HG03378 (cell line): ENCODE measurements at regions not wholly inside any gene's neighbourhood (a gene's known extent, or its start where the extent isn't known, plus 50 kb on each side); places are given as distances from the start of the nearest gene placed in this dataset.

Experiments
- ATAC-seq: cut with Tn5 transposase; IDR thresholded peaks from one replicate; pipeline ENCODE4 v1.9.1; 2021; ENCODE audit warnings: mild to moderate bottlenecking, moderate library complexity; ENCODE audit not compliant: unreplicated experiment

DNA sequence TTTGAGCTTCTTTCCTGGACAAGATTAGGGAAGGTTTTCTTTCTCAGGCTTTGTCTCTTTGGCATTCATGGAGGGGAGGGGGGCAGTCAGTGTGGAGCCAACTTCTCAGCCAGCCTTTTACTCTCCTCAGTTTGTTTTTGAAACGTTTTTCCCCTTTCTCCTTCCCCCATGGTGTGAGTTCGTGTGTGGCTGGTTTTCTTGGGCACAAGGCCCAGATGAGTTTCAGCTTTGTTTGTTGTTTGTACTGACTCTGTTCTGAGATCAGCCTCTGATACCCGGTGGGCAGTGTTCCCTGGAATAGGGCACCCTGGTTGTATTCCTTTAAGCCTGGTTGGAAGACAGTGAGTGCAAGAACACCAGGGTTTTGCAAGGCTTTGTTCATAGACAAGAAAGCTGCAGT, 168.2 kb upstream of the RARB start:
- no peak for ATAC-seq

DNA sequence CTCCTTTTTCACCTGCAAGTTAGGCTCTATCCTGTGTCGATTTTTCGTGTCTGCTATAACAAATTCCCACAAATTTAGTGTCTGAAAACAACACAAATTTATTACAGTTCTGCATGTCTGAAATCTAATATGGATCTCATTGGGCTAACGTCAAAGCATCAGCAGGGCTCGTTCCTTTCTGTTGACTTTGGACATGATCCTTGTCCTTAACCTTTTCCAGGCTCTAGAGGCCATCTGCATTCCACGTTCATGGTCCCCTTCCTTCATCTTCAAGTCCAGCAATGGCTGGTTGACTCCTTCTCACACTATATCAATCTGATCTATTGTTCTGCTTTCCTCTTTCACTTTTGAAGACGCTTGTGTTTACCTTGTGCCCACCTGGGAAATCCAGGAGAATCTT, 165.7 kb upstream of the RARB start:
- ATAC-seq = no peak

DNA sequence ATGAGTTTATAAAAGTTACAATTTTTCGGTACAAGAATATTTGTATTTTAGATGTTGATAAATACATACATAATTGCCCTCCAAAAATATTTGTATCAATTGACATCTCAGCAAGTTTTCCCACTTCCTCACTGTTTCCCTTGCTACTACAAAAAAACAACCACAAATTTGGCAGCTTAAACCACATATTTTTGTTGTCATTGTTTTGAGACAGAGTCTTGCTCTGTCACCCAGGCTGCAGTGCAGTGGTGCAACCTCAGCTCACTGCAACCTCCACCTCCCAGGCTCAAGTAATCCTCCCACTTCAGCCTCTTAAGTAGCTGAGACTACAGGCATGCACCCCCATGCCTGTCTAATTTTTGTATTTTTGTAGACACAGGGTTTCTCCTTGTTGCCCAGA, 162.8 kb upstream of the RARB start:
- no peak for ATAC-seq

DNA sequence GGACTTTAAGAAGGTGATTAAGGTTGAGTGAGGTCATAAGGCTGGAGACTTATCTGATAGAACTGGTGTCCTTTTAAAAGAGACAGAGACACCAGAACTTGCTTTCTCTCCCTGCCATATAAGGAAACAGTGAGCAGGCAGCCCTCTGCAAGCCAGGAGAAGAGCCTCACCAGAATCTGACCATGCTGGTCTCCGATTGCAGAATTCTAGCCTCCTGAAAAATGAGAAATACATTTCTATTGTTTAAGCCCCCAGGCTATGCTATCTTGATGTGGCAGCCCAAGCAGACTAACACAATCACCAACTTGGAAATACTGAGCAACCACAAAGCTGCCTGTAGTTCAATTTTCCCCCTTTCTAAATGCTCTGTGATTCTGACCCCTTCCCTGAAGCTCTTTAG, 161.4 kb upstream of the RARB start:
- ATAC-seq = no peak

DNA sequence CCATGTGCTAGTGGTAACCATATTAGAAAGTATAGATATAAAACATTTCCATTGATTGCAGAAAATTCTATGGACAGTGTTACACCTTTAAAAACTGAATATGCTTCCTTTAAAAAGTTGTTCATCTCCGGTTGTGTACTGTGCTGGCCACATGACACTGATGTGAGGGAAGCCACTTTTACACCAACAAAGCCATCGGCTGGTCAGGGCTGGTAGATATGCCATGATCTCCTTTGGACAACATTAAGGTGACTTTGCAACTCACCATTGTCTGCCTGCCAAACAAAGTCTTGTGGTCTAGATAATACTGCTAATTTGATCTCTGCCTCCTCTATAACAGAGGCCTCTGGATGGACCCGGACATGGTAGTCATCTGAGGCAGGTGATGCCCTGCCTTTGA, 156.0 kb upstream of the RARB start:
- ATAC-seq = no peak

DNA sequence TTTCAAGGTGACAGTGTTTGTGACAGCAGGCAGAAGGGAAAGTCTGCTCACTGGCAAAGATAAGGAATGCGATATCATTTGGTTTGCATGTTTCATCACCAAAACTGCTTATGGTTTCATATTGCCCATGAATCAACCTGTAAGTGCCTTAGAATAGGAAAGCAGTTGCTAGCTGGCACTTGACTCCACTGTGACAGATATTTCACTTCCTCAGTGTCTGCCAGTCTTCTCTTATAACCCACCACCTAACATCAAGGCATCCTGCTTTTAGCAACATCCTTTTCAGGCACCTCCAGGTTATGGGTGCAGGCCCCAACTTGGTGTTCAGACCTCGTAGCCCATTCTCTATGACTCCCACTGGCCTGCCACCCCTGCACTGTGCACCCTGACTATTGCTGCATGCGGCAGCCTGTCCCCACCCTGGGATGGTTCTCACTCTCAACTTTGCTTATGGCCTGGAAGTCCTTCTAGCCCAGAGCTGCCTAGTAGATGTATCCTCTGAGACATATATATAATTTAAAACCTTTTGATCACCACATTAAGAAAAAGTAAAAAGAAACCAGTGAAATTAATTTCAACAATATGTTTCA, 154.4 kb upstream of the RARB start:
- no peak for ATAC-seq

DNA sequence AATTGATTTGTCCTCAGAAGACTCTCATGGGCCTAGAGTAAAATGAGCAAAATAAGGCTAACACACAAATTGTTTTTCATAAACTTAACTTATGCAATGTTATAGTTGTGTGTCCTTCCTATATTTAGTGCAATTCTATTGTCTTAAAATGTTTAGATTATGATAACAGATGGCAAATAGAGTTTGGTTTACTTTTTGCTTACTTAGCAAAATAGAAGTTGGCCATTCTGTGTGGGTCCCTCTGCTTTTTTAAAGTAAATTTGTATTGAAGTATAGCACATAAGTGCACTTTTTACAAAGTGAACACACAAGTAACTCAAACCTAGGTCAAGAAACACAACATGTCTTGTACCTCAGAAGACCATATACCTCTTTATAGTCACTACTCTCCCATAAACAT, 150.6 kb upstream of the RARB start:
- ATAC-seq = no peak

DNA sequence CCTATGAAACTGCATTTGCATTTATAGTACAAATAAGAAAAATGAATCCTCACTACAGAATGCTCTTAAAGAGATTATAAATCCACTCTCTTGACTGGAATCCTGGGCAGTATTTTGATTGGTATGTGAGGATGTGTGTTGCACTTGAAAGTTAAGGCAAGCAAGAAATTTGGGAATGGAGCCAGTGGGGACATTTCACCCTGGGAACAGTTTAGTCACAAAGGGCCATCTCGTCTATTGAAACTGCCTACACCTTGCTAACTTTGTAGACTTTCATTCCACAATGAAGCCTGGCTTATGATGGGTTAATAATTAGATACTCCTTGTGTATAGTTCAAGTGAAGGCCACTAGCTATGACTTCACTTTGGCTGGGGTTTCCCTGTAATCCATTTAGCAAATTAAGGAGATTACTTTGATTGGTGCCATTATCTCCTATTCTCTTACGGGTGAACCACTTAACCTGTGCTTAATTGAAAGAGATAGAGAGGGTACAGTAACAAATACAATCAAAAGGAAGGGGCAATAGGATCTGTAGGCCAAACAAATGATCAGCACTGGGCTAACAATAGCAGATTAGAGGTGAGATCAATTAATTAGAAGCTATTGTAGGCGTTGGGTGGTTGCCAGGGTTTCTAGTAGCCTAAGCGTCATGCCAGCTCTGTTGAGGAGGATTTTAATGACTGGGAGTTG, 146.9 kb upstream of the RARB start:
- ATAC-seq = no peak

DNA sequence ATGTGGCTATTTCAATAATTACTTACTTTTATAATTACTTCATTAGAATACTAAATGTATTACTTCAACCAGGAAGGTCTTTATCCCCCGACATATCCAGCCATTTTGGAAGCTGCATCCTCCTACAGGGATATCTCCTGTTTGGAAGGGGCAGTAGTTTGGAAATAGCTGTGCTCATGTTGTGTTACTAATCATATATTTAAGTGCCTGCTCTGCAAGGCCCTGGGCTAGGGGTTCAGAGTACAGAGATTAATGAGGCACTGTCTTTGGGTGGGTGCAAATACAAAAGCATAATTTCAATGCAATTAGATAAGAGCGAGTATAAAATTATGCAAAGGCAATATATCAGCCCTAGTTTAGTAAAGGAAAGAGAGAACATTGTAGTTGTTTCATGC, 146.3 kb upstream of the RARB start:
- ATAC-seq = no peak

DNA sequence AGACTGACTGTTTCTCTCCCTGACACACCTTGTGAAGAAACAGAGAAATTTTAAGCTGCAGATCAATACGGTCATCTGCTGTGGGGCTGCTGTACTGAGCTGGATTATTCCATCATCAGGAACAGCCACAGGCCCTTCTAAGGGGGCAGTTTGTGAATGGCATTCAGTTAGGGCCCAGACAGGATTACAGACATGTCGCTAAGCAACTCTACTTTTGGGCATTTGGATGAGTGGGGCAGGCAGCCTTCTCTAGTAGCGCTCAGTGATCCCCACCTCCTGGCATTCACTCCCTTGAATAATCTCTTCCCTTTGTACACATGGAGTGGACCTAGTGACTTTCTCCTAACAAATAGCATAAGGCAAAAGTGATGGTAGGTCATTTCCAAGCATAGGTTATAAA, 144.4 kb upstream of the RARB start:
- no peak for ATAC-seq

DNA sequence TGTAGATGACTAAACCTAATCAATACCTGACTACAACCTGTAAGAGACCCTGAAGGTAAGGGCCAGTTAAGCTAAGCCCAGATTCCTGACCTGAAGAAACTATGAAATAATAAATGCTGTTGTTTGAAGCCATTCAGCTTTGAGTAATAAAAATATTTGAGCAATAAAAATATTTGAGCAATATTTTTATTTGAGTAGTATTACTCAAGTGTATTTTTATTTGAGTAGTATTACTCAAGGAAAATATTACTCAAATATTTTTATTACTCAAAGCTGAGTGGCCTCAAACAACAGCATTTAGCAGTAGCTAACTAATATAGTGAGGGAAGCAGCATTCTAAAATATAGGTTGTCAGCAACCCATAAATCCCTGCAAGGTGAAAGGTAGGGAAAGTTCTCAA, 143.8 kb upstream of the RARB start:
- no peak for ATAC-seq

DNA sequence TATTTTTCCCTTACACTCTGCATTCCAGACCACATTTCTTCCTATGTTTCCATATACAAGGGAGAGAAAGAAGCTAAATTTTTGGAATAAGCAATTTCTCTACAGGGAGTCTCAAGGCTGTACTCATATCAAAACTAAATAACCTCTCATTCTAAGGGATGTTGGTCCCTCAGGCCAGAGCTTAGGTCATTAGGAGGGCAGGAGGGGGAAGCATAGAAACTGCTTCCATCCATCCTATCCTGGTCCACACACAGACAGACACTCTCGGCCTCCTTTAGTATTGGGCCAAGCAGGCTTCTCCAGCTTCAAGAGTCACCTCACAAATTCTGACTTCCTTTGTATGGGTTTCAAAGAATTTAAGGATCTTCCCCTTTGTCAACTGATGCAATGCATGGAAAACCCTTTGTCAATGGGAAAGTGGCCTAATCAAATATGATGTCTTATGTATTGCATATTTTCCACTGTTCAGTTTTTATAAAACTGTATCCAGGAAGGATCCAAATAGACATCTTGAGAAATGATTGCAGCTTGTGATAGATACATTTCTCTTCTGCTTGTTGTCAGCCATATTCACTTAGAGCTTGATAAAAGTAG, 140.7 kb upstream of the RARB start:
- no peak for ATAC-seq

DNA sequence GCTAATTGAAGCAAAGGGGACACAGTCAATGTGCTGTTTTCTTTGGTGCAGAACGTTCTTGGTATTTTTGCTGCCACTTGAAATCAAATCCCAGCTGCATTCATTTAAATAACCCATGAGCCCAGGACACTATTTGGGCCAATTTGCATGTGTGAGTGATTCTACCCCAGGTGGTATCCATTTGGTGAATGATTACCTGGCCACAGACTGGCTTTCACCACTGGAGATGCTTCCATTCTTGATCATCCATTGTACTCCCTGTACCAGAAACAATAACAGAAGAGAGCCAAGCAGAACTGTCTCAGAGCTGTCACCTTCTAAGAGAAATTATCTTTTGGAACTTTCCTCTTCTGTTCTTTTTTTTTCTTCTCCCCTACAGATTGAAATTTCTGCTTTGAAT, 139.7 kb upstream of the RARB start:
- no peak for ATAC-seq

DNA sequence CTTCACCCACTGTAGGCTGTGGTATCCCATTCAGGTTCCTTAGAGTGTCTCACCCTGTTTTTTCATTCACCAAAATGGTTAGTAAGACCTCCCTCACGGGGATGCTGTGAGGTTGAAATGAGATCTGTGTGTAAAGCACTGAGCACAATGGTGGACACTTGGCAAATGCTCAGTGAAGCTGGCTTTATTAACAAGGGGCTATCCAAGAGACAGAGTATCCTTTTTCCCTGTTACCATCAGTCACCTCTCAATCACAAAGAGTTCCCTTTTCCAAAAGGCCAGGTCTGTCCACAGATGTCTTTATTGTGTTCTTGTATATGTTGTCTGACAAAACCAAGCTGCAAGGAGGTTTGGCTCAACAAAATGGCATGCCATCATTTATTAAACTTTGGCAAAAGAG, 138.9 kb upstream of the RARB start:
- ATAC-seq = no peak

DNA sequence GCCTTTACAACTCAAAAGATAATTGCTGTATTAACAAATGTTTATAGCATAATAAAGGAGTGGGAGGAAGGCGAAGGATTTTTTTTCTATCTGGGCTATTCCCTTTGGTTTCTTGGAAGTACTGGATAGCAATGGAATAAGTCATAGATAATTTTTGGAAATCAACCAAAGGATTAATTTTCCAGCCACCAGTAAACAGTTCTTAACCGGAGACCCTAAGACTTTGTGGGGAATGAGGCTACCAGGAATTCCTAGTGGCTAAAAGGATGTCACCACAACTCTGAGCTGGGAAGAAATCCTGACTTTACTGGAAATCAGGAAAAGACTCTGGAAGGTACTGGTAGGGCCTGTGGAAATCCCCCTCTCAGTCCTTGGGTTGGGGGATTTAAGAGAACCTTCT, 138.4 kb upstream of the RARB start:
- no peak for ATAC-seq

DNA sequence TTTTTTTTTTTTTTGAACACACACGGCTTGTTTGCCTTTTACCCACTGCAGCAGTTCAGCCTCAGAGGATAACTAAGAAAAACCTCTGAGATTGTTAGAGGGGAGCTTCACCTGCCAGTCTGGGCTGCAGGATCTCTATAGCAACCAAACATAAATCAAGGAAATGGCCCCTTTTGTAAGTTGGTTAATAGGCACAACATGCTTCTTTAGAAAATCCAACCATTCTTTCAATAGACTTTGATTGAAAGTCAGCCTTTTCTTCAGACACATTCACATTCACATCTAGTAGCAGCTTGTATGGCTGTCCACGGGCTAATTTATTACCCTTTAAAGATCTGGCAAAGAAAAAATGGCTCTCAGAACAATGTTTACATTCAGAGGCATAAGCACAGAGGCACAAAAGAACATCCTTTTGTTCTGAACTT, 136.6 kb upstream of the RARB start:
- no peak for ATAC-seq

DNA sequence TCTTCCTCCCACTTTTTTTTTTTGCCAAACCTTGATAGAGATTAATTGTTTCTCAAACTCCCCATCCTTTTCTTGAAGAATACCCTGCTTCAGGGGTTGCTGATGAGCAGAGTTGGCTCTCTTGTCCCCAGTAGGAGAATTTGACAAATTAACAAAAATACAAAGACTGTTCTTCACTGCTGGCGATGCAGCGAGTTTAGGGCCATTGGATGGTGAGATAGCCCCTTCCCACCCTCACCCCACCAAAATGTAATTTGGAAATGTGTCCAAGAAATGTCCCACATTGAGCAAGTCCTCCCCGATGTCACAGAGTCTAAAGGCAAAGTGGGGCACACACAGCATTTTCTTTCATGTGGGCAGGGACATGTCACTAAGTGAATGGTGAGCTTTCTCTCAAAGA, 136.0 kb upstream of the RARB start:
- no peak for ATAC-seq

DNA sequence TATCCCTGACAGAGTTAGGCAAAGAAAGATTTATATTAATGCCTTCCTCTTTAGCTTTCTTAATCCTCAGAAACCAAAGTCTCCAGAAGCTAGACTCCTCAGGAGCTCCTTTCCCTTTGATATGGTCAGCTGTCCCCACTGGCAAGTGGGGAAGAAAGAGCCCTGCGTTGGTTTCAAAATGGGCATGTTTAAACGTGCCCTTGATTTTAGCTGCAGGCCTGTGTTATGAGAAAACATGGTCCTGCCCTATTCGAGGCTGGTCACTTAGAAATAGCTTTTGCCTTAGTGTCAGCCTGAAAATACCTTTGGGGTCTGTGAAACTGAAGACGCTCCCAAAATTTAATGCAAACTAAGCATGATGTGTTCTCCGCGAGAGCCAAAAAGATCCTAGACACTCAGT, 135.5 kb upstream of the RARB start:
- ATAC-seq = no peak

DNA sequence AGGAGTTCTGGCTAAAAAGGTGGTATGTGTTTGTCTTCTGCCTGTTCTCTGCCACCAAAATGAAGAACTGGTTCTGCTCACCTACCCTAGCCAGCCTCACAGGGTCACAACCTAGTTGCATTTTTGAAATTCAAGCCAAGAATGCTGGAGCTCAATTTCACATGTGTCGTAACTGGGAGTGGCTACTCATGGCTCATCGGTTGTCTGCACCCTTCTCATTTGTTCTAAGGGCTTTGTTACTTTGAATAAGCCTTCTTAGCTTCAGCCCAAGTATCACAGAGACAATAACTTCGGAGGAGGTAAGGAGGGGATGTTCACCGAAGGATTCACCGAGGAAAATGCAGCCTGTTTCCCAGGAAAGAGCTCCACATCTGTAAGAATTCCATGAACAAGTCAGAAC, 134.3 kb upstream of the RARB start:
- ATAC-seq = no peak

DNA sequence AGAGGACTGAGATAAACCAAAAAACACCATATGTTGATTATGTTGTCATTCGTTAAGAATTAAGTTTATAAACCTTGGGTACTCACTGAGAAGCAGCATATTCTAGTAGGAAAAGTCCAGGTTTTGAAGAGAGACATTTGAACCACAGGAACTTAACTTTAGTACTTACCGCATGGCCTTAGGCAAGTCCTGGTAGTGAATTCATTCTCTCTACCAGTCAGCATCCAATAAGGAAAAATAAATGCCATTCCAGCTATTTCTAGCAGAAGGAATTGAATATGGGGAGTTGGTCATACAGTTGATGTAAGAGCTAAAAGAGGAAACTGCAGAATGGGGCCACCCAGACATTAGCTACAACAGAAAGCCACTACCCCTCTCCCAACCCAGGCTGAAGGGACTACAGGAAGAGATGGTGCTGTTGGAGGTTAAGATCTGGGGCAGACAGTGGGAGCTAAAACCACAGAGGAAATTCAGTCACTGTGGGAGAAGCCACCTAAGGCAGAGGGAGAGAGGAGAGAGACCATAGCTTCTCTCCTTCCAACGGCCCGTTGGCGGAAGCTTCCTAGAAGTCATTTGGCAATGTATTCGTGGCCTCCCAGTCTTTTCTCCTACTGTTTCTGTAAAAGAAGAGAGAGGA, 133.8 kb upstream of the RARB start:
- no peak for ATAC-seq

DNA sequence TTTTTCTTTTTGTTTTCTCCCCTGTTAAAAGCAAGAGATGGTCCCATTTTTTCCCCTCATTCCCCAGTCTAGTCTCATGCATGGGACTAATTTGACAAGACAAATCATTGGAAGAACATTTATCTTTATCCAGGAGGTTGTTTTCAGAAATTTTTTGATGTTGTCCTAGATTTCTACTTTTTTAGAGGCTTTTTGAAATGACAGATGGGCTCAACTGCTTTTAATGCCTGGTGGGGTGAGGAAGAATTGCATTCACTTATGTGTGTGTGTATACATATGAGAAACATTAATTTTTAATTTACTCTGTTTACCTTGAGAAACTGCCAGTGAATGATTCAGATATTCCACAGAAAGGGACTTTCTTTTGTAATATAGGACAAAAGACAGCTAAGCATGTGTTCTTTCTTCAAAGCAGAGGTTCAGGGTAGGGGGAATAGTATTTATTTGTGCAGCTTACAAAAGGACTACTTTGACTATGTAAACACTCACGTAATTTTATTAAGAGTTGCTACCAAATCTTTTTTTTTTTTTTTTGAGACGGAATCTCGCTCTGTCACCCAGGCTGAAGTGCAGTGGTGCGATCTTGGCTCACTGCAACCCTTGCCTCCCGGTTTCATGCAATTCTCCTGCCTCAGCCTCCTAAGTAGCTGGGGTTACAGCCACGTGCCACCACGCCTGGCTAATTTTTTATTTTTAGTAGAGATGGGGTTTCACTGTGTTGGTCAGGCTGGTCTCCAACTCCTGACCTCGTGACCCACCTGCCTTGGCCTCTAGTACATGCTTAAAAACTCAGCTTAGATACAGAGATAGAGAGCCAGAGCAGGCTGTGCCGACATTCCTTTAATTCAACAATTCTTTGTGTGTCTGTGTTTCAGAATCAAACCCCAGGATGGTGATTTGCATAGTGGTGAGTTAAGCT, 130.1 kb upstream of the RARB start:
- ATAC-seq = no peak
